H1 (cell line): ENCODE measurements at regions not wholly inside any gene's neighbourhood (a gene's known extent, or its start where the extent isn't known, plus 50 kb on each side); places are given as distances from the start of the nearest gene placed in this dataset.

Experiments used
- CTCF ChIA-PET: fragments of 300-600 bp; sonication (Branson Sonifier 250); formaldehyde crosslinking; loops from one replicate; lab custom pipeline; 2021; ENCODE audit not compliant: partially characterized antibody; lab: Charles Lee
- POLR2A ChIA-PET: fragments of 300-600 bp; sonication (Branson Sonifier 250); formaldehyde crosslinking; loops from one replicate; lab custom pipeline; 2021; ENCODE audit warnings: inconsistent platforms; ENCODE audit not compliant: partially characterized antibody; lab: Charles Lee
- DNase-seq, 2 experiments: peaks; one replicate each; pipeline versions ENCODE4 v3.0.0 to v3.0.0-alpha.2; 2010 to 2022; ENCODE audit warnings: low spot score in 2 of 2, low read depth in 1 of 2, mixed read lengths in 1 of 2
- FAIRE-seq: peaks from 2 replicates; lab custom pipeline; 2011; peaks lifted over from hg19 to GRCh38; lab: Jason Lieb, UNC
- H2AFZ ChIP-seq: 2 replicates; pipeline ENCODE4 v1.8.1; 2012; ENCODE audit warnings: low read length, inconsistent platforms
- H2AK5ac ChIP-seq: 2 replicates; pipeline ENCODE4 v1.6.1; 2013; ENCODE audit warnings: low read depth, low read length
- H2BK120ac ChIP-seq: replicated peaks from 2 replicates; pipeline ENCODE3; 2013; ENCODE audit warnings: low read depth, low read length, inconsistent platforms
- H2BK12ac ChIP-seq: 2 replicates; pipeline ENCODE4 v1.6.1; 2013; ENCODE audit warnings: low read depth, low read length
- H2BK15ac ChIP-seq: 2 replicates; pipeline ENCODE4 v1.6.1; 2013; ENCODE audit warnings: low read length
- H2BK20ac ChIP-seq: 2 replicates; pipeline ENCODE4 v1.6.1; 2013; ENCODE audit warnings: low read length
- H2BK5ac ChIP-seq: 2 replicates; pipeline ENCODE4 v1.6.1; 2013; ENCODE audit warnings: low read depth, low read length
- H3K14ac ChIP-seq: 2 replicates; pipeline ENCODE4 v1.6.1; 2013; ENCODE audit warnings: inconsistent platforms; ENCODE audit not compliant: insufficient read length
- H3K18ac ChIP-seq: 2 replicates; pipeline ENCODE4 v1.6.1; 2013; ENCODE audit warnings: low read length; ENCODE audit errors: extremely low read depth
- H3K23ac ChIP-seq: 2 replicates; pipeline ENCODE4 v1.6.1; 2013; ENCODE audit warnings: inconsistent platforms; ENCODE audit not compliant: insufficient read length
- H3K23me2 ChIP-seq: 2 replicates; pipeline ENCODE4 v1.6.1; 2013; ENCODE audit warnings: low read depth, low read length
- H3K27ac ChIP-seq: 2 replicates; pipeline ENCODE4 v1.6.1; 2011; ENCODE audit warnings: low read depth, low read length, inconsistent platforms
- H3K27me3 ChIP-seq, 4 experiments: replicated peaks in 1 of 4; 1 replicate in 1 of 4; 2 replicates in 3 of 4; pipeline versions ENCODE4 v1.6.1 to v1.8.1; 2011 to 2013; ENCODE audit warnings: low read length in 3 of 4, mild to moderate bottlenecking in 3 of 4, inconsistent platforms in 2 of 4, mixed read lengths in 2 of 4, moderate library complexity in 1 of 4; ENCODE audit not compliant: control insufficient read depth in 3 of 4, insufficient read depth in 3 of 4; ENCODE audit errors: extremely low read depth in 1 of 4
- H3K36me3 ChIP-seq, 4 experiments: 2 replicates each; pipeline versions ENCODE4 v1.6.1 to v1.8.1; 2011 to 2013; ENCODE audit warnings: mild to moderate bottlenecking in 4 of 4, low read length in 3 of 4, moderate library complexity in 2 of 4, control low read depth in 1 of 4, inconsistent platforms in 1 of 4; ENCODE audit not compliant: insufficient read depth in 4 of 4, control insufficient read depth in 2 of 4
- H3K4ac ChIP-seq: replicated peaks from 2 replicates; pipeline ENCODE3; 2013; ENCODE audit warnings: low read length, low read depth, mixed read lengths, inconsistent platforms; ENCODE audit not compliant: insufficient read length
- H3K4me1 ChIP-seq, 4 experiments: replicated peaks in 1 of 4; 1 replicate in 1 of 4; 2 replicates in 3 of 4; pipeline versions ENCODE4 v1.6.1 to v1.8.1; 2011 to 2013; ENCODE audit warnings: low read length in 3 of 4, inconsistent platforms in 2 of 4, mixed read lengths in 1 of 4; ENCODE audit not compliant: insufficient read depth in 4 of 4, control insufficient read depth in 3 of 4
- H3K4me2 ChIP-seq, 2 experiments: 2 replicates each; pipeline versions ENCODE4 v1.6.1 to v1.8.1; 2011 to 2013; ENCODE audit warnings: low read depth in 2 of 2, low read length in 2 of 2, control low read depth in 1 of 2, inconsistent platforms in 1 of 2, mild to moderate bottlenecking in 1 of 2; ENCODE audit not compliant: insufficient read depth in 1 of 2
- H3K4me3 ChIP-seq, 4 experiments: fragments of 200-600, 300-600 bp in 1 of 4; sonication (generic), shearing (Covaris generic), sonication (Bioruptor Twin) in 1 of 4; 2 replicates each; pipeline versions ENCODE4 v1.5.1 to v1.8.1; 2011 to 2016; ENCODE audit warnings: low read length in 4 of 4, low read depth in 3 of 4, control low read depth in 2 of 4, inconsistent platforms in 2 of 4, mild to moderate bottlenecking in 2 of 4, mixed read lengths in 1 of 4, moderate library complexity in 1 of 4; ENCODE audit not compliant: insufficient read depth in 2 of 4; ENCODE audit errors: extremely low read depth in 1 of 4
- H3K56ac ChIP-seq: replicated peaks from 2 replicates; pipeline ENCODE3; 2013; ENCODE audit warnings: low read depth, mild to moderate bottlenecking, mixed read lengths, low read length, inconsistent platforms; ENCODE audit not compliant: insufficient read length
- H3K79me1 ChIP-seq: 2 replicates; pipeline ENCODE4 v1.6.1; 2013; ENCODE audit warnings: low read depth, low read length, control low read depth
- H3K79me2 ChIP-seq, 2 experiments: 2 replicates each; pipeline versions ENCODE4 v1.6.1 to v1.8.1; 2012 to 2013; ENCODE audit warnings: low read length in 2 of 2, mild to moderate bottlenecking in 2 of 2, inconsistent platforms in 1 of 2; ENCODE audit not compliant: insufficient read depth in 2 of 2, control insufficient read depth in 1 of 2
- H3K9ac ChIP-seq, 4 experiments: replicated peaks in 1 of 4; 1 replicate in 1 of 4; 2 replicates in 3 of 4; pipeline versions ENCODE4 v1.6.1 to v1.8.1; 2011 to 2013; ENCODE audit warnings: low read depth in 3 of 4, low read length in 3 of 4, control low read depth in 2 of 4, mild to moderate bottlenecking in 2 of 4, moderate library complexity in 2 of 4, inconsistent platforms in 1 of 4; ENCODE audit errors: extremely low read depth in 1 of 4
- H3K9me3 ChIP-seq, 2 experiments: 2 replicates each; pipeline versions ENCODE4 v1.6.1 to v1.8.1; 2012 to 2013; ENCODE audit warnings: mild to moderate bottlenecking in 2 of 2, moderate library complexity in 2 of 2, control low read depth in 1 of 2, inconsistent platforms in 1 of 2, low read depth in 1 of 2, low read length in 1 of 2, mixed read lengths in 1 of 2; ENCODE audit not compliant: insufficient read depth in 2 of 2
- H4K20me1 ChIP-seq, 2 experiments: replicated peaks in 1 of 2; 2 replicates each; pipeline versions ENCODE3 to v1.8.1; 2011 to 2013; ENCODE audit warnings: inconsistent platforms in 2 of 2, low read length in 2 of 2, mild to moderate bottlenecking in 1 of 2; ENCODE audit not compliant: insufficient read depth in 2 of 2, control insufficient read depth in 1 of 2
- H4K5ac ChIP-seq: 2 replicates; pipeline ENCODE4 v1.6.1; 2013; ENCODE audit warnings: low read length, low read depth, mixed read lengths, inconsistent platforms; ENCODE audit not compliant: insufficient read length
- H4K8ac ChIP-seq: 2 replicates; pipeline ENCODE4 v1.8.0; 2013; ENCODE audit warnings: mild to moderate bottlenecking, moderate library complexity, low read length, inconsistent platforms; ENCODE audit not compliant: insufficient read depth; ENCODE audit errors: extremely low read depth
- H4K91ac ChIP-seq: replicated peaks from 2 replicates; pipeline ENCODE3; 2013; ENCODE audit warnings: low read length, mixed read lengths, inconsistent platforms; ENCODE audit not compliant: insufficient read length
- BACH1 ChIP-seq: IDR thresholded peaks from 2 replicates; pipeline ENCODE4 v1.6.1; 2012; ENCODE audit warnings: low read length, improper control_type of control experiment
- BCL11A ChIP-seq, 2 experiments: IDR thresholded peaks; one replicate each; pipeline ENCODE4 v1.6.1; 2011; ENCODE audit warnings: low read depth in 2 of 2, low read length in 2 of 2, mild to moderate bottlenecking in 2 of 2
- EGR1 ChIP-seq: IDR thresholded peaks from 2 replicates; pipeline ENCODE4 v1.6.1; 2011; ENCODE audit warnings: low read depth, low read length, borderline replicate concordance
- GABPA ChIP-seq: IDR thresholded peaks from 2 replicates; pipeline ENCODE4 v1.6.1; 2011; ENCODE audit warnings: mild to moderate bottlenecking, low read length, moderate library complexity, borderline replicate concordance; ENCODE audit not compliant: insufficient read depth
- RAD21 ChIP-seq, 2 experiments: IDR thresholded peaks in 1 of 2; conservative IDR thresholded peaks in 1 of 2; 2 replicates each; pipeline ENCODE4 v1.6.1; 2011; ENCODE audit warnings: low read depth in 2 of 2, low read length in 2 of 2, improper control_type of control experiment in 1 of 2, inconsistent platforms in 1 of 2, mild to moderate bottlenecking in 1 of 2, moderate library complexity in 1 of 2
- RBBP5 ChIP-seq: IDR thresholded peaks from 2 replicates; pipeline ENCODE4 v1.7.1; 2012; ENCODE audit warnings: low read depth, mild to moderate bottlenecking, inconsistent platforms, low read length, moderate library complexity, borderline replicate concordance
- RXRA ChIP-seq: IDR thresholded peaks from 2 replicates; pipeline ENCODE4 v1.6.1; 2011; ENCODE audit warnings: low read depth, mild to moderate bottlenecking, low read length, moderate library complexity; ENCODE audit not compliant: insufficient read depth
- SIN3A ChIP-seq, 2 experiments: IDR thresholded peaks in 1 of 2; conservative IDR thresholded peaks in 1 of 2; 2 replicates each; pipeline ENCODE4 v1.6.1; 2011 to 2012; ENCODE audit warnings: low read length in 2 of 2, improper control_type of control experiment in 1 of 2, low read depth in 1 of 2, mild to moderate bottlenecking in 1 of 2
- SUZ12 ChIP-seq: fragments of 200-600 bp; sonication (generic); IDR thresholded peaks from 2 replicates; pipeline ENCODE4 v1.6.1; 2012; ENCODE audit warnings: mild to moderate bottlenecking, inconsistent platforms, low read length, moderate library complexity, mixed read lengths

GRCh38 chr7:117990834-117991233 lies 117.6 kb upstream of the CTTNBP2 start:
- Histone ChIP-seq H4K5ac (no peak overlapping the region), H3K14ac (no peak overlapping the region), H2BK12ac (no peak overlapping the region), H3K79me1 (no peaks in the 10 kb centered on the region), H3K18ac (no peak overlapping the region), H2BK120ac (no peak overlapping the region), H2BK15ac (no peak overlapping the region), H3K36me3 (no peaks in the 10 kb centered on the region), H4K91ac (no peak overlapping the region), H3K4me1 (peaks cover 0 to 2% (median 0%) of the 10 kb centered on the region in 4 experiments; a peak in 1 of 7 replicates), H3K23me2 (no peaks in the 10 kb centered on the region), H2AFZ (no peak overlapping the region), H4K8ac (no peak overlapping the region), H3K9ac (no peak overlapping the region), H3K27me3 (no peaks in the 10 kb centered on the region), H2BK5ac (no peak overlapping the region), H3K79me2 (no peaks in the 10 kb centered on the region), H2AK5ac (no peak overlapping the region), H3K9me3 (no peaks in the 10 kb centered on the region), H4K20me1 (no peaks in the 10 kb centered on the region), H3K27ac (no peak overlapping the region), H3K4me2 (no peak overlapping the region), H3K23ac (no peak overlapping the region), H3K4me3 (no peak overlapping the region), H3K56ac (no peak overlapping the region), H2BK20ac (no peak overlapping the region), H3K4ac (no peak overlapping the region)
- FAIRE-seq (no peak), DNase-seq (no peak)
- POLR2A ChIA-PET = no interaction called here
- TF ChIP-seq GABPA (no peak), SUZ12 (no peak), BACH1 (no peak), BCL11A (IDR thresholded peaks at IDR 0.05; ENCODE audit: low read depth in 2 of 2, low read length in 2 of 2) (no peak), EGR1 (no peak), RAD21 (IDR thresholded peaks at IDR 0.05 in 1 of 2, conservative IDR thresholded peaks at IDR 0.05 in 1 of 2; ENCODE audit: low read depth in 2 of 2, low read length in 2 of 2) (no peak), RBBP5 (no peak), RXRA (no peak), SIN3A (conservative IDR thresholded peaks at IDR 0.05 in 1 of 2, IDR thresholded peaks at IDR 0.05 in 1 of 2; ENCODE audit: low read depth in 1 of 2, low read length in 2 of 2) (no peak)
- CTCF ChIA-PET = interaction anchor here (1.4 kb wide), 1 partner anchor 10 kb away, joined by 3 read pairs; no protein-coding TSS in a partner anchor
